ENCODE measurements at regions not wholly inside any gene's neighbourhood (a gene's known extent, or its start where the extent isn't known, plus 50 kb on each side); places are given as distances from the start of the nearest gene placed in this dataset.
A peak's percentile ranks its signal among the peaks of the same experiment; 100 is the strongest.
"Not testable (repeated sequence)": the region's sequence is repeated elsewhere in the genome, so short reads cannot be mapped to it uniquely, and the experiment has no call there.

- no peak for DNase-seq
These were observed 90.3 kb upstream of the MAML3 start for GRCh38 chr4:140244328-140244727.

DNA sequence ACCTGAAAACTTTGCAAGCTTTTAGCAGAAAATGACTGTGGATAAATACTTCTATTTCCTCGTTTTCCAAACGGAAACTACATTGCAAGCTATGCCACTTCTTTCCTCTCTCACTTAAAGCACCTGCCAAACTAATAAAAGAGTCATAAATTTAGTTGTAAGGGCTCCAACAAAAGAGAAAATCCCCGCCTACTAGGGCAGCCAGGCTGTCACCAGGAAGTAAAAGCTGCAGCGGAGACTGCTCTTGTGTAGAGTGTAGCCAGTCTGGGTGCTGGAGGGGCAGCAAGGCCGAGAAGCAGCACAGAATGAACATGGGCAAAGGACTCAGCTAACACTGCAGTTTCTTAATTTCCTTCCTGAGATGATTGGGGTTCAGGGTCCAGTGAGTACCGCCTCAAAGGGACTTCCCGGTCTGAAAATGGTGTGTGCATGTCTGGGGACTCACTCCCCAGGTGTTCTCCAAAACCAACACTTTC is 89.3 kb upstream of the MAML3 start:
- peak; percentile 29 for DNase-seq

DNA sequence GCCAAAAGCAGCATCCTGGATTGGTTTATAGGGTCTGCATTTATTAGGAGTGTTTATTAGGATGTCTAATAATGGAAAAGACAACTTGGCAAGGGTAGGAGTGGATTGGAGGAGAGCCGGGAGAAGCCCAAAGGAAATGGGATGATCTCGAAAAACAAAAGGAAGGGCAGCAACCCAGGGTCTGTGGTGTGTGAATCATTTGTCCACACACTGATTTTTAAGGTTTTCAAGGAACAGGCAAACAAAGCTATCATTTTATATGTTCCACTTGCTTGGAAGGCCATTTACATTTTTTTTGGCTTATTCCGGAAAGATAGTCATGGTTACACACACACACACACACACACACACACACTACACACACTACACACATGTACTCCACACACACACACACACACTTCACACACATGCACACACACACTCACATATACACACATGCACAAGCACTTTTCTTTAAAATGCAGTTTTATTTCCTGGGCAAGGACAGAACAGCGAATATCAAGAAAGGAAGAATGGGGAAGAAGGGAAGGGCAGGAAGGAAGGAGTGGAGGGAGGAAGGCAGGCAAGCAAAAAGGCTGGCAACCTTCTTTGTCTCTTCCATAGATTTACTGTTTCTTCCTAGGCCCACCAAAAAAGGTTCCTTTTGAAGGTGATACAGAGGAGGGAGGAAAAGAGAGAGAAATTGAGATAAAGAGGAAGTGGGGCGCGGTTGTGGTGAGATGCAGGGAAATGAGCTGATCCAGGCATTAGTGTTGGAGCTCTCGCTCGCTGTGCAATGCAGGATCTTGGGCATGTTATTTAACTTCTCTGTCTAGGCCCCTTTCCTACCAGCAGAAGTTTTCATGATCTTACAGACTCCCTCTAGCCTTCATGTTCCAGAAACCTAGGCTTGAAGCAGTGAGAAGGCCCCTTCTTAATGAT is 88.6 kb upstream of the MAML3 start:
- no peak for DNase-seq

GRCh38 chr4:140240237-140240636 is 86.3 kb upstream of the MAML3 start:
- DNase-seq = no peak

GRCh38 chr4:140239311-140239710 is 85.3 kb upstream of the MAML3 start:
- DNase-seq = no peak

- no peak for DNase-seq
These were observed 84.5 kb upstream of the MAML3 start for GRCh38 chr4:140238351-140239056.

- peak; percentile 19 for DNase-seq
These were observed 83.8 kb upstream of the MAML3 start for GRCh38 chr4:140237616-140238350.

DNA sequence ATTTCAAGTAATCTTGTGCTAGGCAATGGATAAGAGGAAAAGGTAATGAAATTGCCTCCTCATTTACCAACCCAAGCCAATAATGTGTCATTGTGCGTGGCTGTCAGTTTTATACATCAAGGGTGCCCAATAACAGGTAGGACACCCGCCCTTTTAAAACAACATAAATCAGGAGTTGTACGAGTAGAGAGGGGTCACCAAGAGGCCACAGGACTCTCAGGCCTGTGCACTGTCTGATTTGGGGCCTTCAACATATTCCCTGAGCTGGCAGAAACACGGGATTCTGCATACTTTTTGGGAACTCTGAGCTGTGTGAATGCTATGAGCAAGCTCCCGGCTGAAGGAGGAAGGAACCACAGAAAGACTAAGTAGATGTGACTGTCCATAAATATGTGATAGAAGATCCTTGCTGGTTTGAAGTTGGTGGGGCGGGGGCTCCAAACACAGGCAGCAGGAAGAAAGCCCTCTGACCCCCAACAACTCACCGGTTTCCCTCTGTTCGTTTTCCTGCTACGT is 82.7 kb upstream of the MAML3 start:
- DNase-seq = no peak

GRCh38 chr4:140234697-140235060 is 80.7 kb upstream of the MAML3 start:
- no peak for DNase-seq

DNA sequence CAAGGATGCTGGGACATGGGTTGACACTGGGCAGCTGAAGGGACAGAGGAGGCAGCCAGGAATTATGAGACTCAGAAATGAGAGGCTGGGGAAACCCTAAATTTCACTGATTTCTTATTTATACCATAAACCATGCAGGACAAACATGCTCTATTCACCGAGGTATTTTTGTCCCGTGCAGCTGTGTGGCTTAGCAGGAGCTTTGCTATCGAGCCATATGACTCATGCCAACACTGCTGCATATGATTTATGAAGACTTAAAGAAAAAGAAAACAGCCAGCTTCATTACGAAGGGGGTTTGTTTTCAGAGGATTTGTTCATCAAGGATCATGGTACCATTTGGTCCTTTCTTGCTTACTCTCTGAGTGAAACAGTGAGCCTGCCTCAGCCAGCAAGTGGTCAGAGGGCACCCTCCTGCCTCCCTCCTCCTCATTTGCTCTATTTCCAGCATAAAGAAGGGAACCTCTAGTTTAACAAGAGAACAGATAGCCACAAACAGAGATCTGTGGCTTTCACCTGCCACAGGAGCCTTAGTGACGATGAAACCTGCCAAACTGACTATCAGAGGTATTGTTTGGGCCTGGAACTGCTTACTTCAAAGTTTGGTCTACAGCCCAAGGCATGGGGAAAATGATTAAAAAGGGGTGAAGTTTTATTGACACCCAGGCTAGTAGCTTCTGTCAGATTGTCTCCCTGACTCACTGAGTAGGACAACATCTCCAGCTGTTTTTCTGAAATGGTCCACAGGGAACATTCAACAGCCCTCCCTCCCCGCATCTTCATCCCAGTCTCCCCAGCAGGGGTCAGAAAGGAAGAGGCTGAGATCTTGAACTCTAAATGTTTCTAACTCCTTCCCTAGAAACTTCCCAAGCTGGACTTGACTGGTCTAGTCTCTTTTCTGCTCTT is 80.1 kb upstream of the MAML3 start:
- DNase-seq = no peak

DNA sequence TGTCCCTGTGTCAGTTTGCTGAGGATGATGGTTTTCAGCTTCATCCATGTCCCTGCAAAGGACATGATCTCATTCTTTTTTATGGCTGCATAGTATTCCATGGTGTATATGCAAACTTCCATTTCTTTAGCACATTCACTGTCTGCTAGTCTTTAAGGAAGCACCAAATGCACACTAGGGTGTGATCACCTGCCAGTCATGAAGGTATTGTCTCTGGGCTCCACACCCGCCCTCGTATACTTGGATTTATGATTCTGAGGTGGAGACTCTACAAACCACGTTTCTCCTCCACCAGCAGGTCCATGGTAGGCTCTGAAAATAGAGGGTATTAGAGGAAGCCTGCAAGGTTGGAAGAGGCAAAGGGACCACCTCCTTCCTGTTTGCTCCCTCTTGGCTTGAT is 75.9 kb upstream of the MAML3 start:
- no peak for DNase-seq

GRCh38 chr4:140227286-140227685 is 73.3 kb upstream of the MAML3 start:
- DNase-seq = no peak

- DNase-seq = no peak
These were observed 69.2 kb upstream of the MAML3 start for GRCh38 chr4:140223056-140223810.

DNA sequence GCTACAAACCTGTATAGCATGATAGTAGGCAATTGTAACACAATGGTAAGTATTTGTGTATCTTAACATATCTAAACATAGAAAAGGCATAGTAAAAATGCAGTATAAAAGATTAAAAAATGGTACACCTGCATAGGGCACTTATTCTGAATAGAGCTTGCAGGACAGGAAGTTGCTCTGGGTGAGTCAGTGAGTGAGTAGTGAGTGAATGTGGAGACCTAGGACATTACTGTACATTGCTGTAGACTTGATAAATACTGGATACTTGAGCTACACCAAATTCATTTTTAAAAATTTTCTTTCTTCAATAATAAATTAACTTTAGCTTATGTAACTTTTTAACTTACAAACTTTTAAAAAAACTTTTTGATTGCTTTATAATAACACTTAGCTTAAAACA is 68.2 kb upstream of the MAML3 start:
- no peak for DNase-seq

GRCh38 chr4:140220058-140220457 is 66.1 kb upstream of the MAML3 start:
- no peak for DNase-seq

- no peak for DNase-seq
These were observed 65.6 kb upstream of the MAML3 start for GRCh38 chr4:140219567-140219966.

GRCh38 chr4:140219070-140219469 is 65.1 kb upstream of the MAML3 start:
- not testable (repeated sequence) for DNase-seq

DNA sequence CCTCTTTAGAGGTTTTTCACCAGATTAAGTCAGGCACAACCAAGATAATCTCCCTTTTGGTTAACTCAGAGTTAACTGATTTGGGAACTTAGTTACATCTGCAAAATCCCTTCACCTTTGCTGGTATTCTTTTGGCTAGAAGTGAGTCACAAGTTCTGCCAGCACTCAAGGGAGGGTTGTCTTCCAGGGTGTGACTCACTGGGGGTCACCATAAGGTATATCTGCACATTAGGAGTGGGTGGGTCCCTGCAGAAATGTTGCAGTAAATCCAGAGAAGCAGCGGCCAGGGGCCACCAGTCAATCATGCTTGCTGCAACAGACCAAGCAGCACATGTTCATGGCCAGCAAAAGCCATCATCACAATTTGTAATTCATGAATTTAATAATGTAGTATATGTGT is 59.8 kb upstream of the MAML3 start:
- DNase-seq = no peak

GRCh38 chr4:140213116-140213515 is 59.1 kb upstream of the MAML3 start:
- DNase-seq = no peak

DNA sequence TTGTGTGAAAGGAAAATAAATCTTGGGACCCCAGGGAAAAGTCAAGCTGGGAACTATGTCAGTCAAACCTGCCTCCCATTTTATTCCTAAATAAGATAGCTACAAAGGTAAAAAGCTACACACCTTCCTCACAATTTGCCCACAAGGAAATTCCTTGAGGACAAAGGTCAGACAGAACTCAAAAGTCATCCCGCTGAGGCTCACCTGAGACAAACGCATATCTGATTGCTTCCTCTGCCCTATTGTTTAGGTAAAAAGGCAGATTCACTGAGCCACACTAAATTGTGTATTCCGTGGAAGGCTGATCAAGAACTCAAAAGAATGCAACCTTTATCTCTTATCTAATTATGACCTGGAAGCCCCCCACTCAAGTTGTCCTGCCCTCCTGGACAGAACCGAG is 58.7 kb upstream of the MAML3 start:
- DNase-seq = no peak

GRCh38 chr4:140212194-140212593 is 58.2 kb upstream of the MAML3 start:
- DNase-seq = no peak

Data from CD4-positive, alpha-beta T cell treated with Interferon gamma for 1 hour (primary cell).